PC-9 (cell line): ENCODE measurements at regions not wholly inside any gene's neighbourhood (a gene's known extent, or its start where the extent isn't known, plus 50 kb on each side); places are given as distances from the start of the nearest gene placed in this dataset.
"Not testable (repeated sequence)": the region's sequence is repeated elsewhere in the genome, so short reads cannot be mapped to it uniquely, and the experiment has no call there.

Source experiments
- CTCF ChIP-seq: fragments of 200-600 bp; sonication (generic); conservative IDR thresholded peaks from 2 replicates; pipeline ENCODE4 v1.6.1; 2017; ENCODE audit warnings: mixed run types, antibody characterized with exemption, mild to moderate bottlenecking, moderate library complexity
- EZH2 ChIP-seq: fragments of 200-600 bp; sonication (generic); IDR thresholded peaks from 2 replicates; pipeline ENCODE4 v1.8.0; 2017; ENCODE audit warnings: antibody characterized with exemption, low read depth

- not testable (repeated sequence) for TF ChIP-seq CTCF, EZH2
Observed at GRCh38 chr9:41074356-41074942, 54.0 kb downstream of the FOXD4L6 start.
